SK-N-SH (cell line): ENCODE measurements at regions not wholly inside any gene's neighbourhood (a gene's known extent, or its start where the extent isn't known, plus 50 kb on each side); places are given as distances from the start of the nearest gene placed in this dataset.

ENCODE experiments used
- CHD2 ChIP-seq: fragments of 150-350 bp; IDR thresholded peaks from 2 replicates; pipeline ENCODE4 v1.6.1; 2018; ENCODE audit warnings: low read length; ENCODE audit not compliant: partially characterized antibody
- EP300 ChIP-seq, 2 experiments: IDR thresholded peaks; 2 replicates each; pipeline versions ENCODE4 v1.4.0 to v1.6.1; 2012; ENCODE audit warnings: borderline replicate concordance in 1 of 2, low read depth in 1 of 2, low read length in 1 of 2
- EZH2phosphoT487 ChIP-seq: fragments of 200-600 bp; sonication (generic); IDR thresholded peaks from 2 replicates; pipeline ENCODE4 v1.6.1; 2017; ENCODE audit warnings: low read depth, mixed run types, mild to moderate bottlenecking, antibody characterized with exemption, moderate library complexity, borderline replicate concordance
- JUND ChIP-seq: IDR thresholded peaks from 2 replicates; pipeline ENCODE4 v1.4.0; 2012
- MXI1 ChIP-seq: IDR thresholded peaks from 2 replicates; pipeline ENCODE4 v1.6.1; 2012; ENCODE audit warnings: mild to moderate bottlenecking, low read depth, low read length, improper control_type of control experiment
- POLR2AphosphoS5 ChIP-seq: IDR thresholded peaks from 2 replicates; pipeline ENCODE4 v1.6.1; 2012; ENCODE audit warnings: low read depth, low read length
- RAD21 ChIP-seq: IDR thresholded peaks from 2 replicates; pipeline ENCODE4 v1.6.1; 2012; ENCODE audit warnings: mild to moderate bottlenecking, low read length
- SIN3A ChIP-seq: IDR thresholded peaks from 2 replicates; pipeline ENCODE4 v1.6.1; 2012; ENCODE audit warnings: low read depth, mild to moderate bottlenecking, low read length, moderate library complexity, borderline replicate concordance
- SMC3 ChIP-seq: IDR thresholded peaks from 2 replicates; pipeline ENCODE4 v1.6.1; 2012; ENCODE audit warnings: low read depth, low read length, improper control_type of control experiment
- TAF1 ChIP-seq: IDR thresholded peaks from 2 replicates; pipeline ENCODE4 v1.6.1; 2012; ENCODE audit warnings: low read depth, mild to moderate bottlenecking, low read length, moderate library complexity, borderline replicate concordance
- TEAD4 ChIP-seq: IDR thresholded peaks from 2 replicates; pipeline ENCODE4 v1.4.0; 2012; ENCODE audit warnings: mild to moderate bottlenecking, borderline replicate concordance; ENCODE audit not compliant: insufficient read depth
- TF ChIP-seq, protein P1 (sequence below): fragments of 200-600 bp; sonication (generic); IDR thresholded peaks from 2 replicates; pipeline ENCODE4 v1.6.1; 2017; ENCODE audit warnings: antibody characterized with exemption, mild to moderate bottlenecking, moderate library complexity

- TF ChIP-seq, protein P1, sequence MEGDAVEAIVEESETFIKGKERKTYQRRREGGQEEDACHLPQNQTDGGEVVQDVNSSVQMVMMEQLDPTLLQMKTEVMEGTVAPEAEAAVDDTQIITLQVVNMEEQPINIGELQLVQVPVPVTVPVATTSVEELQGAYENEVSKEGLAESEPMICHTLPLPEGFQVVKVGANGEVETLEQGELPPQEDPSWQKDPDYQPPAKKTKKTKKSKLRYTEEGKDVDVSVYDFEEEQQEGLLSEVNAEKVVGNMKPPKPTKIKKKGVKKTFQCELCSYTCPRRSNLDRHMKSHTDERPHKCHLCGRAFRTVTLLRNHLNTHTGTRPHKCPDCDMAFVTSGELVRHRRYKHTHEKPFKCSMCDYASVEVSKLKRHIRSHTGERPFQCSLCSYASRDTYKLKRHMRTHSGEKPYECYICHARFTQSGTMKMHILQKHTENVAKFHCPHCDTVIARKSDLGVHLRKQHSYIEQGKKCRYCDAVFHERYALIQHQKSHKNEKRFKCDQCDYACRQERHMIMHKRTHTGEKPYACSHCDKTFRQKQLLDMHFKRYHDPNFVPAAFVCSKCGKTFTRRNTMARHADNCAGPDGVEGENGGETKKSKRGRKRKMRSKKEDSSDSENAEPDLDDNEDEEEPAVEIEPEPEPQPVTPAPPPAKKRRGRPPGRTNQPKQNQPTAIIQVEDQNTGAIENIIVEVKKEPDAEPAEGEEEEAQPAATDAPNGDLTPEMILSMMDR = no peak
- TF ChIP-seq SIN3A (no peak), CHD2 (no peak), EZH2phosphoT487 (no peak), JUND (no peak), SMC3 (no peak), TAF1 (no peak), EP300 (IDR thresholded peaks at IDR 0.05; ENCODE audit: borderline replicate concordance in 1 of 2, low read depth in 1 of 2, low read length in 1 of 2) (no peak), POLR2AphosphoS5 (no peak), MXI1 (no peak), RAD21 (no peak), TEAD4 (no peak)
Observed at GRCh38 chr10:36003031-36003600, 361.0 kb upstream of the FZD8 start.
